Ectodermal cell (in vitro differentiated cells): ENCODE measurements at regions not wholly inside any gene's neighbourhood (a gene's known extent, or its start where the extent isn't known, plus 50 kb on each side); places are given as distances from the start of the nearest gene placed in this dataset.

ENCODE experiments used
- H3K27ac ChIP-seq: 2 replicates; pipeline ENCODE4 v1.7.0; 2013; ENCODE audit warnings: mild to moderate bottlenecking, low read depth, low read length; ENCODE audit not compliant: insufficient read depth, poor library complexity, severe bottlenecking
- H3K27me3 ChIP-seq: 2 replicates; pipeline ENCODE4 v1.7.0; 2013; ENCODE audit warnings: mild to moderate bottlenecking, low read length; ENCODE audit not compliant: insufficient read depth, control insufficient read depth, poor library complexity, severe bottlenecking
- H3K36me3 ChIP-seq: one replicate; pipeline ENCODE4 v1.7.0; 2013; ENCODE audit warnings: low read length; ENCODE audit not compliant: control insufficient read depth, insufficient read depth
- H3K4me1 ChIP-seq: one replicate; pipeline ENCODE4 v1.7.0; 2013; ENCODE audit warnings: low read length; ENCODE audit not compliant: control insufficient read depth, insufficient read depth
- H3K4me3 ChIP-seq: 2 replicates; pipeline ENCODE4 v1.7.0; 2013; ENCODE audit warnings: low read depth, low read length, control low read depth; ENCODE audit not compliant: insufficient read depth
- H3K9me3 ChIP-seq: 2 replicates; pipeline ENCODE4 v1.7.0; 2013; ENCODE audit warnings: mild to moderate bottlenecking, low read length, moderate library complexity; ENCODE audit not compliant: control insufficient read depth
- WGBS, 2 experiments: methylation state at CpG; one replicate each; pipeline ENCODE4 v1.1.7; 2013; ENCODE audit warnings: missing lambda C conversion rate in 2 of 2; 5-methylcytosine and 5-hydroxymethylcytosine counted together

GRCh38 chr15:69587723-69588426 is 135.3 kb downstream of the RPLP1 start:
- WGBS, 2 experiments = 91 to 92% methylated on average over 4 of the region's 4 CpGs
- Histone ChIP-seq H3K4me3 (no peak overlapping the region), H3K27ac (no peak overlapping the region), H3K27me3 (no peaks in the 10 kb centered on the region), H3K36me3 (no peaks in the 10 kb centered on the region), H3K9me3 (no peaks in the 10 kb centered on the region), H3K4me1 (peaks cover 6% of the 10 kb centered on the region)

DNA sequence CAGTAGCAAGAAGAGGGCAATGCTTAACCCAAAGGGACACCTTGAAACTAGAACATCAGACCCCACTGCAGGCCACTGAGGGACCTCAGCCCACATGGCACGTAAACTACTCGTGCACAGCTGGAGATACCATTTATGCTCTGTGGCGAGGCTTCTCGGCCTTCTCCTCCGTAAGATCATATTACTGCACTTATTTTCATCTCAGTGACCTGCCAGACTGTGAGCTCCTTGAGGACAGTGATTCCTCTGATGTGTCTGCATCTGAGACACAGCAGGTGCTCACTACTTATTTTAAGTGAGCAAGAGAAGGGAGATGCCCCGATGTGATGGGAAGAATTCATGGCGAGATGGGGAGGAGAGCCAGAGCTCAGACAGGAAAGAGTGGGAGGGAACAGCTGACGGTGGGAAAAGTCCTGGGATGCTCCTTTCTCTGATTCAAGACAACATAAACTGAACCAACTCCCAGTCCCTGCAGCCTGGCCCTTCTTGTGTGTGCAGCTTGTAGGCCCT is 137.6 kb downstream of the RPLP1 start:
- Histone ChIP-seq H3K4me1 (peaks cover 14% of the 10 kb centered on the region), H3K9me3 (no peaks in the 10 kb centered on the region), H3K4me3 (no peak overlapping the region), H3K27me3 (no peaks in the 10 kb centered on the region), H3K36me3 (no peaks in the 10 kb centered on the region), H3K27ac (no peak overlapping the region)
- 88 to 91% methylated on average over 8 of the region's 8 CpGs for WGBS, 2 experiments

DNA sequence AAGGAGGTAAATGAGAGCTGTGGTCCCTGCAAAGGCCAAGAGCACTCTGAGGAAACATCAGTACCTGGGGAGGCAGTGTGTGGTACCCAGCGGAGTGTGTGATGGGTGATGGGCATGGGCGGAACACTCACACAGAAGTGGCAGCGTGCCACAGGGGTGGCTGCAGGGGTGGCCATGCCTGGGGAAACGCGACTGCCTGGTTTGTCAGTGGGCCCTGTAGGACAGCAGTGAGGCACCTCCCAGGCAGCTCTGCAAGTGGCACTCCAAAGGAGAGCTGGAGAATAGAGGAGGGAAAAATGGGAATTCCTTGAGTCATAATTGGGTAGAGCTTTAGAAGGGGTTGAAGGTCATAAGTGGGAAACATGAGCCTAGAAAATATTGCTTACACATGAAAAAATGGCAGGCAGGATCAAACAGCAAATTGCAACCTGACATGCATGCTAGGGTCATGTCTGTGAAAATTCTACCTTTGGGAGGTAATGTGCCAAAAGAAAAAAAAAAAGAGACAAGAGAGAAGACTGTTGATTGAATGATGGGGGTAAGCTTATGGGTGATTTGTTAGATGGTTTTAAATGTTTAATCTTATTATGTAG is 138.4 kb downstream of the RPLP1 start:
- Histone ChIP-seq H3K27me3 (no peaks in the 10 kb centered on the region), H3K4me1 (peaks cover 15% of the 10 kb centered on the region), H3K36me3 (no peaks in the 10 kb centered on the region), H3K27ac (no peak overlapping the region), H3K9me3 (no peaks in the 10 kb centered on the region), H3K4me3 (no peak overlapping the region)
- 94 to 95% methylated on average over 5 of the region's 5 CpGs for WGBS, 2 experiments

DNA sequence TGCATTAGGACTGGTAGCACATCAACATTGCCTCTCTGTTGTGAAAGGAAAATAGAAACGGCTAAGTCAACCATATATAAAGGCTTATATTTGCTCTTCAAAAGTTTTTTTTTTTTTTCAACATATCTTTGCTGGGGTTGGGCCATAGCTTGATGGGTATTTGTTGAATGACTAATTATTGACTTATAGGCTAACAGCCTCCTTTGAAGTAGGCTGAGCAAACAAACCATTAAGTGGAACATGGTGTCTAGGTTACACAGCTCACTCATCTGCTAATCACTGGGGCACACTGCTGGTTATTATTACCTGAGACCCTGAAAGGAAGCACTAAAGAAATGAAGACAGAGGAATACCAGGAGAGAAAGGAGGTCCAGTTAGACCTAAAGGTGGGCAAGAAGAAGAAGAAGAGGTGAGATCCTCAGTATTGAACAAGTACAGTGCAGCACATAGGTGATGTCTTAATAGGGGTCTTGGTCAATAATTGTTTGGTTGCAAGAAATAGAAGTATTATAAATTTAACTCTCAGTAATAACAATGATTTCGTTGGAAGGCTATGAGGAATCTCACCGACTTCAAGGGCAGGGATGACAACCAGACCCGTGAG is 139.4 kb downstream of the RPLP1 start:
- 85 to 96% methylated on average over 3 to 4 of the region's 4 CpGs for WGBS, 2 experiments
- Histone ChIP-seq H3K4me3 (no peak overlapping the region), H3K4me1 (peaks cover 15% of the 10 kb centered on the region), H3K27ac (no peak overlapping the region), H3K9me3 (no peaks in the 10 kb centered on the region), H3K36me3 (no peaks in the 10 kb centered on the region), H3K27me3 (no peaks in the 10 kb centered on the region)

DNA sequence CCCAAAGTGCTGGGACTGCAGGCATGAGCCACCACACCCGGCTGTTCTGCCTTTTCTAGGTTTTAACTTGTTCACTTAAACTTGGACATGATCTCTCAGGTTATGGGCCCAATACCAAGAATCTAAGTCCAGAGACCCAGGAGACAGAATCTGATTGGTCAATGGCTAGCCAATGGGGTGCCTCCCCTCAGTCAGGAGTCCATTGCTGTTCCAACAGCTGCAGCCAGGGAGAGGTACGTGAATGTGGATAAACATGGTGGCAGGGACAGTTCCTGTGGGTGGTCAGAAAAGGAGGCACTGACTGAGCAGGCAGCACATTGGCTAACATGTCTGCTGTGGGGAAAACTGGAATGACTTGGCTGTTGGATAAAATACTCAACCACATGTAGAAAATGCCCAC is 140.3 kb downstream of the RPLP1 start:
- Histone ChIP-seq H3K4me3 (no peak overlapping the region), H3K36me3 (no peaks in the 10 kb centered on the region), H3K4me1 (peaks cover 15% of the 10 kb centered on the region), H3K9me3 (no peaks in the 10 kb centered on the region), H3K27ac (no peak overlapping the region), H3K27me3 (no peaks in the 10 kb centered on the region)
- WGBS, 2 experiments = 79 to 86% methylated on average over 2 of the region's 2 CpGs

DNA sequence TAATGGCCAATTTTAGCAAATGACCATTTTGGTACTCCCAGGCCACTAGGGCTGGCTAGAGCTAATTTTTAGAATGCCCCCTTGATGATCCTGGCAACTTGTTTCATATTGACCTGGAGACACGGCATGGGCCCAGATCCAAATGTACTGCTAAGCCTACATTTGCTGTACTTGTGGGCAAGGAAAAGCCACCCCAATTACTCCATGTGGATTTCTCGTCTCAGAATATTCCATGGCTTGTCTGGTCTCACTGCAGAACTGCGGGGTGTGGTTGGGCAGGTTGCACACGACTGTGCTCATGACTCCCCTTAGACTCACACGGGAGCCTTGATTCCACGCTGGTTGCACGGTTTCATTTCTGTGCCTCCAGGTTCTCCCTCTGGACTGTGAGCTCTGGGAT is 140.9 kb downstream of the RPLP1 start:
- H3K27me3 ChIP-seq = no peaks in the 10 kb centered on the region
- H3K36me3 ChIP-seq = no peaks in the 10 kb centered on the region
- peaks cover 15% of the 10 kb centered on the region for H3K4me1 ChIP-seq
- H3K9me3 ChIP-seq = no peaks in the 10 kb centered on the region
- no peak overlapping the region for H3K27ac ChIP-seq
- H3K4me3 ChIP-seq = no peak overlapping the region
- WGBS, 2 experiments = 96% methylated on average over 7 of the region's 7 CpGs

GRCh38 chr15:69593981-69594966 is 141.7 kb downstream of the RPLP1 start:
- H3K27ac ChIP-seq = no peak overlapping the region
- 75 to 79% methylated on average over 24 of the region's 24 CpGs for WGBS, 2 experiments
- H3K9me3 ChIP-seq = no peaks in the 10 kb centered on the region
- no peaks in the 10 kb centered on the region for H3K27me3 ChIP-seq
- H3K4me1 ChIP-seq = peaks cover 15% of the 10 kb centered on the region
- no peaks in the 10 kb centered on the region for H3K36me3 ChIP-seq
- H3K4me3 ChIP-seq = no peak overlapping the region

DNA sequence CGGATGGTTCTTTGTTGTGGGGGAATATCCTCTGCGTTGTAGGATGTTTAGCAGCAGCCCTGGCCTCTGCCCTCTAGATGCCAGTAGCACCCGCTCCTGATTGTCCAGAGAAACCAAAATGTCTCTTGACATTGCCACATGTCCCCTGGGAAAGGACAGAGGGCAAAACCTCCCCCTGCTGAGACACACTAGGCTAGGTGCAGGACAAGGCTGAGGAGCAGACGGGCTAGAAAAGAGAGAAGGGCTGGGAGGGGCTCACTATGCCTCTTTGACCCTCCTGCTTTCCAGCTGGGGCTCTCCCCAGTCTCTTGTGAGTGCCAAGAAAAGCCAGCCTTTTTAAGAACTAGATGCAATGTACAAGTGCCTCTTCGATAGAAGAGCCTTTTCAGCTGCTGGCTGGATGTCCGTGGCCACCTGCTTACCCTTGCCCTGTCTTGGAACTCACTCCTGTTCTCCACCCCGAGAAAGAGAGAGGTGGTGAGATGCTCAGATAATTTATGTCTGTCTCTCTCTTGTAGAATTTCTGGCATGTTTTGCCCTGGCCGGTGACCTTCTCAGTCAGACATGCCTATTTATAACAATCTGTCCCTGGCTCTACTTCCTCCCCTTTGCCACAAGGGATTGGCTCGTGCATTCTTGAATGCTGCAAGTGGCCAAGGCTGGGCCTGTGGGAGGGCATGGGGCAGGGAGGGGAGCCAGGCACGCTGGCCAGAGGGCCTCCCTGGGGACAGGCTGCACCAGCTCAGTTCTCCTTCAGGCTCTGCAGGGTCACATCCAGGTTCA is 142.6 kb downstream of the RPLP1 start:
- 84 to 88% methylated on average over 10 of the region's 10 CpGs for WGBS, 2 experiments
- Histone ChIP-seq H3K27ac (no peak overlapping the region), H3K4me1 (peaks cover 15% of the 10 kb centered on the region), H3K27me3 (no peaks in the 10 kb centered on the region), H3K4me3 (no peak overlapping the region), H3K9me3 (no peaks in the 10 kb centered on the region), H3K36me3 (no peaks in the 10 kb centered on the region)

GRCh38 chr15:69597061-69597592 is 144.5 kb downstream of the RPLP1 start:
- Histone ChIP-seq H3K36me3 (no peaks in the 10 kb centered on the region), H3K9me3 (no peaks in the 10 kb centered on the region), H3K27me3 (no peaks in the 10 kb centered on the region), H3K4me3 (no peak overlapping the region), H3K27ac (no peak overlapping the region), H3K4me1 (peaks cover 15% of the 10 kb centered on the region)
- 88 to 90% methylated on average over 4 of the region's 4 CpGs for WGBS, 2 experiments
